Lower leg skin (tissue), 4 donors: ENCODE measurements at regions not wholly inside any gene's neighbourhood (a gene's known extent, or its start where the extent isn't known, plus 50 kb on each side); places are given as distances from the start of the nearest gene placed in this dataset.

Experiments
- DNase-seq, 2 donors: peaks; one replicate each; pipeline ENCODE4 v3.0.0-alpha.2; 2019; ENCODE audit warnings: low spot score in 2 of 2
- H3K4me3 ChIP-seq: fragments of 200-600 bp; sonication (generic); 2 replicates; pipeline ENCODE4 v1.5.1; 2017; ENCODE audit warnings: mild to moderate bottlenecking, low read depth; ENCODE audit not compliant: poor library complexity, severe bottlenecking
- CTCF ChIP-seq, 3 donors: fragments of 450-650 bp; IDR thresholded peaks; one replicate each; pipeline ENCODE4 v1.5.1; 2016; ENCODE audit warnings: antibody characterized with exemption in 3 of 3, mild to moderate bottlenecking in 3 of 3, moderate library complexity in 2 of 3
- POLR2A ChIP-seq, 2 donors: fragments of 450-650 bp; IDR thresholded peaks; one replicate each; pipeline ENCODE4 v1.6.1; 2016 to 2017; ENCODE audit warnings: antibody characterized with exemption in 2 of 2, mild to moderate bottlenecking in 1 of 2, moderate library complexity in 1 of 2
- WGBS, 2 donors: methylation state at CpG; one replicate each; pipeline ENCODE4 v1.1.5; 2018; 5-methylcytosine and 5-hydroxymethylcytosine counted together
- intact Hi-C: fragments of 100-400 bp; cut with DNase I; formaldehyde crosslinking; loops from one replicate; pipeline ENCODE4 v1.15.0; 2023; ENCODE audit warnings: low total_unique reads

- DNase-seq, result no peak
These were observed 285.7 kb upstream of the ANKRD55 start for GRCh38 chr5:56518820-56519219.

DNA sequence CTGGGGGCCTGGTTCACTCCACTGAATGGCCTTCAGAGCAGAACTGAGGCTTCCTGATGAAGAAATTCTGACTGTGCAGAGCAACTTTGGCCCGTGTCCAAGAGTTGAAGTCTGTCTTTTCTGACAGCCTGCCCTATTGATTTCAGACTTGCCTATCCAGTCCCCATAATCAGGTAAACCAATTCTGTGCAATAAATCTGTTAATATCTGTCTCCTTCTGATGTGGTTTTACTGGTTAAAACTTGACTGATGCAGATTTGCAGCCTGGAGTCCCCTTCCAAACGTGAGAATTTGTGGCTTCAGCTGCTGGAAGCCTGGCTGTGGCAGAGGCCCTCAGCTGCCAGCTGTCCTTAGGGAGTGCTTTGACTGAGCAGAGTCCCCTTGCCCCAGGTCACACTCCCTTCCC lies 283.9 kb upstream of the ANKRD55 start:
- TF ChIP-seq POLR2A (IDR thresholded peaks at IDR 0.05), result no peak
- no peak for TF ChIP-seq CTCF (IDR thresholded peaks at IDR 0.05)
- 8 to 16% methylated on average over 2 of the region's 2 CpGs for WGBS, 2 donors
- DNase-seq, result peak in 1 of 2 donors; percentile 59
- intact Hi-C loops, result no loop called here
- H3K4me3 ChIP-seq, result no peak overlapping the region

More at GRCh38 chr5:56518820-56519219, 285.7 kb upstream of the ANKRD55 start:
- WGBS, 2 donors, result 89 to 95% methylated on average over 4 of the region's 4 CpGs
- intact Hi-C loops, result no loop called here
- H3K4me3 ChIP-seq, result no peak overlapping the region
- TF ChIP-seq CTCF (IDR thresholded peaks at IDR 0.05) (no peak), POLR2A (IDR thresholded peaks at IDR 0.05) (no peak)

DNA sequence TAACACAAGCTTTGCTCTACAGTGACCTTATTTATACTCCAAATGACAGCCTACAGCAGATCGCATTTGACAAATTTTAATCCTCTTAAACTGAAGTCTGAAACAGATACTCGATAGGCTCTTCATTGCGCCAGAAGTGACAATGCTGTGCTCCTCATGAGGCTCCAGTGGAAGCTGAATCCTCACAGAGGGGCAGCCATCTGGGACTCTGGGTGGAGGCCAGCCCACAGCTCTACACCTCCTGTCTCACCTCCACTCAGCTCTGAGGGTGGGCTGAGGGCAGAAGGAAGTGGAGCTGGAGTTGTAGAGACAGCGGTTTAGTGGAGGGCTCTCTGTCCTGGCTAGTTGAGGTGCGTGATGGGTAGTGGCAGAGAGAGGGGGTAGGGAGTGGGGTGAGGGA lies 283.3 kb upstream of the ANKRD55 start:
- H3K4me3 ChIP-seq, result no peak overlapping the region
- WGBS, 2 donors, result 66 to 70% methylated on average over 5 of the region's 5 CpGs
- intact Hi-C loops, result no loop called here
- no peak for DNase-seq
- TF ChIP-seq CTCF (IDR thresholded peaks at IDR 0.05) (no peak), POLR2A (IDR thresholded peaks at IDR 0.05) (no peak)

DNA sequence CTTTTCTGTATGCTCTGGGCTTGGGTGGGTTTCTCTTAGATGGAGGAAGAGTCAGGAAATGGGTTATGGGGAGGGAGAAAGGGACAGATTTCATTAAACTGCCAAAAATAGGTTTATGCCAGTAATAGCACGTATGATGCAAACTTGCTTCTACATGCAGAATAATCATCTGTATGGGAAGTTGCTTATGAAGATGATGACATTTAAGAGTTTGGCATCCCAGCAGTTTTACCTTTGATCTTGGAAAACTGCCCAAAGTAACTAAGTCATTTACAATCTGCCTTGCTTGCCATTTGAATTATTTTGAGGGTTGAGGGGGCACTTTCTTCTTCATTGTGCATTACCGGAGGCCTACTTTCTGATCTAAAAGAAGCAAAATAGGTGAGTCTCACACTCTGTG lies 282.9 kb upstream of the ANKRD55 start:
- intact Hi-C loops, result no loop called here
- DNase-seq, result no peak
- 45 to 49% methylated on average over 2 of the region's 2 CpGs for WGBS, 2 donors
- H3K4me3 ChIP-seq, result no peak overlapping the region
- TF ChIP-seq POLR2A (IDR thresholded peaks at IDR 0.05) (no peak), CTCF (IDR thresholded peaks at IDR 0.05) (no peak)

DNA sequence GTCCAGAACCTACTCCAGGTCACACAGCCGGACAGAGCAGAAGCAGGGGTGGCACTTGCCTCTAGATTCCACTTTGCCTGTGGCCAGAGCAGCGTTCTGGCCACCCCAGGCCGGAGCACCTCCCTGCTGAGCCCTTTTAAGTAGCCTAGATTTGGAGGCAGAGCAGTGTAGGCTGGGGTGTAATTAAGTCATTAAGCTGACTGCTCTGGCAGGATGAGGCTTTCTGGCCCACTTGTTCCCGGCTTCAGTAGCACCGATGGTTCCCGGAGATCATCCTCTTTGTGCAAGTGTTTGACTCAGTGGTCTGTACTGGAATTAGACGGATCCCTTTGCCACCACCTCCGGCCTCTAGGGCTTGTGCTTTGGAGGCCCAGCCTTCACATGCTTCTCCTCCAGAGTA lies 281.9 kb upstream of the ANKRD55 start:
- no peak for DNase-seq
- 70 to 76% methylated on average over 8 of the region's 8 CpGs for WGBS, 2 donors
- intact Hi-C loops, result no loop called here
- no peak overlapping the region for H3K4me3 ChIP-seq
- TF ChIP-seq CTCF (IDR thresholded peaks at IDR 0.05) (no peak), POLR2A (IDR thresholded peaks at IDR 0.05) (no peak)

DNA sequence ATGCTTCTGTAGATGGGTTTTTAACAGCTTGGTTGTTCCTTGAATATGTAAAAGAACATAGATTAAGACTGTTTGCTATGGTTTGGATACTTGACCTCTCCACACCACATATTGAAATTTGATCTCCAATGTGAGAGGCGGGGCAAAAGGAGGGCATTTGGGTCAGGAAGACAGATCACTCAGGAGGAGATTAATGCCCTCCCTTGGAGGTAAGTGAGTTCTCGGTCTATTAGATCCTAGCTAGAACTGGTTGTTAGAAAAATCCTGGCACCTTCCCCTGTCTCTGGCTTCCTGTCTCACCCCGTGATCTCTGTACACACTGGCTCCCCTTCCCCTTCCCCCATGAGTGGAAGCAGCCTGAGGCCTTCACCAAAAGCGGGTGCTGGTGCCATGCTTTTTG lies 281.1 kb upstream of the ANKRD55 start:
- 55 to 63% methylated on average over 4 of the region's 4 CpGs for WGBS, 2 donors
- H3K4me3 ChIP-seq, result no peak overlapping the region
- TF ChIP-seq CTCF (IDR thresholded peaks at IDR 0.05) (no peak), POLR2A (IDR thresholded peaks at IDR 0.05) (no peak)
- intact Hi-C loops, result no loop called here
- no peak for DNase-seq
